NCI-H2227 treated with DMSO at 0.1 percent for 48 hours (cell line): ENCODE measurements at regions not wholly inside any gene's neighbourhood (a gene's known extent, or its start where the extent isn't known, plus 50 kb on each side); places are given as distances from the start of the nearest gene placed in this dataset.
"Not testable (repeated sequence)": the region's sequence is repeated elsewhere in the genome, so short reads cannot be mapped to it uniquely, and the experiment has no call there.

ENCODE experiments used
- DNase-seq: peaks from one replicate; lab custom pipeline; 2025; lab: John Stamatoyannopoulos, UW

DNA sequence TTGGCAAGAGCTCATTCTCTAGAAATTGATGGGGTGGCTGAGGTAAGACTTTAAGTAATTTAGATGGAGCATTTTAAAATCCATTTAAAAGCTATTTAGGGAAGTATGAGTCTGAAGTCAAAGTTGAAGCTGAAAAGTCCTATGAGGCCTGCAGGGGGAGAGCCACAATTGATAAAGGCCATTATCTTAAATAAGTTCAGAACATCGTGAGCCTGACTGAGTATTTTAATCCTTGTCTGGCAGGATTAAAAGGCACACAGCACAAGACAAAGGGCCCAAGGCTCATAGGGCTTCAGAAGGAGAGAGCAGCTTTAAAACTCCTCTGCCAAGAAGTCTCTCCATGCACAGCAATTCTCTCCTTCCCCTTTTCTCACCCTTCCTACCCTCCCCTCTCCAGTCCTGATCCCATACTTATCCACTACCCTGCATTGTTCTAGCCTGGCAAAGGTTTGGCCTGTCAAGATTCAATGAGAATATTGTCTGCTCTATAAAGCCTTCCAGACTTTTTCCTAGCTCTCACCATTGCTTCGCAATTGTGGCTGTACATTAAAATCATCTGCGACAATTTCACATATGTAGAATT, 1312.9 kb downstream of the FAM181B start:
- no peak for DNase-seq

- DNase-seq, result no peak
These were observed 1336.3 kb downstream of the FAM181B start for GRCh38 chr11:81397316-81397715.

GRCh38 chr11:81394311-81394710, 1339.4 kb downstream of the FAM181B start:
- no peak for DNase-seq

GRCh38 chr11:81388326-81388725, 1345.3 kb downstream of the FAM181B start:
- no peak for DNase-seq

- no peak for DNase-seq
These were observed 1353.3 kb downstream of the FAM181B start for GRCh38 chr11:81380395-81380794.

GRCh38 chr11:81377418-81377817, 1356.2 kb downstream of the FAM181B start:
- DNase-seq, result no peak

GRCh38 chr11:81373986-81374385, 1359.7 kb downstream of the FAM181B start:
- no peak for DNase-seq

DNA sequence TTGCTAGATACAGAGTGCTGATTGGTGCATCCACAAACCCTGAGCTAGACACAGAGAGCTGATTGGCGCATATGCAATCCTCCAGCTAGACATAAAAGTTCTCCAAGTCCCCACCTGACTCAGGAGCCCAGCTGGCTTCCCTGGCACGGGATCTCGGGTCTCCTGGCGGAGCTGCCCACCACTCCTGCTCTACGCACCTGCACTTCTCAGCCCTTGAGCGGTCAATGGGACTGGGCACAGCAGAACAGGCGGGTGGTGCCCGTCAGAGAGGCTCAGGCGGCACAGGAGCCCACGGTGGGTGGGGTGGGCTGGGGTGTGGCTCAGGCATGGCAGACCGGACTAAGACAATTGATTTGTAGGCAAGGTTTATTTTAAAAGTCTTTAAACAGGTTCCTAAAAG, 1365.5 kb downstream of the FAM181B start:
- DNase-seq, result no peak

GRCh38 chr11:81365496-81365895, 1368.2 kb downstream of the FAM181B start:
- no peak for DNase-seq

DNA sequence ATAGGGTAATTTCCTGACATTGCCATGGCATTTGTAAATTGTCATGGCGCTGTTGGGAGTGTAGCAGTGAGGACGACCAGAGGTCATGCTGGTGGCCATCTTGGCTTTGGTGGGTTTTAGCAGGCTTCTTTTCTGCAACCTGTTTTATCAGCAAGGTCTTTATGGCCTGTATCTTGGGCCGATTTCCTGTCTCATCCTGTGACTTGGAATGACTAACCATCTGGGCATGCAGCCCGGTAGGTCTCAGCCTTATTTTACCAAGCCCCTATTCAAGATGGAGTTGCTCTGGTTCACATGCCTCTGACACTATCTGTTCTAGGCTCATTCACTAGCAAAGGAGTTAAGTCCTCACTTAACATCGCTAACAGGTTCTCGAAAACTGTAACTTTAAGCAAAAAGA, 1374.2 kb downstream of the FAM181B start:
- no peak for DNase-seq

DNA sequence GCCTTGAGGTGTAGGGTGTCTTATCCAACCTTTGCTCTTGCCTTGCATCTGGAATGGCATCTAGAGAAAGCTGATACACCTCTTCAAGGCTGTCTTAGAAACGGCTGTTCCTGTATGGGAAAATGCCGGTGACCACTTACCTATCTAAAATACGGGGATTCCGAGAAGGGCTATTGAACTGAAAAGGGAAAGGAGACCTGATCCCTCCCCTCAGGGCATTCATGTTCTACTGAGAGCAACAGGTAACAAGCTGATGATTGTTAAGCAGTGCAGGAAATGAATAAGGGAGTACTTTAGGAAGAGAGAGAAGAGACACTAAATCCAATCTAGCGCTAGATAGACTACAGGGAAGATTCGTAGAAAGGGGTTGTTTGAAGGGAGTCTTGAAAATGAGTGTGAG, 1388.1 kb downstream of the FAM181B start:
- DNase-seq, result no peak

GRCh38 chr11:81342966-81343365, 1390.7 kb downstream of the FAM181B start:
- no peak for DNase-seq

DNA sequence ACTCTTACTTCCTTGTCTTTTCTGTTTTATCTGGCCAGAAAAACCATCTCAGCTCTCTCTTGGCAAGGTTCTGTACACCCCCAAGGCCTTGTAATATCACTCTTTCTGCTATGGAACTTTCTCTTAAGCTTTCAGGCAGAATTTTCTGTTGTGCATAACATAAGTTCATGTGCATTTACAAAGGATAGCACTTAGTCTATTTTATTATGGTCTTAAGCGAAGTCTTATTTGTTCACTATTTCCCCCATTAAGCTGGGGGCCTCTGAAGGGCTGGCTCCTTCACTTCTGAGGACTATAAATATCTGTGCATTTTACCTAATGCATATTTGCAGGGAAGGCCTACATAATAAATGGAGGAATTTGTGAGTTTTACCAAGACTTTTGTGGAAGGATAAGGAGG, 1393.4 kb downstream of the FAM181B start:
- DNase-seq, result no peak

DNA sequence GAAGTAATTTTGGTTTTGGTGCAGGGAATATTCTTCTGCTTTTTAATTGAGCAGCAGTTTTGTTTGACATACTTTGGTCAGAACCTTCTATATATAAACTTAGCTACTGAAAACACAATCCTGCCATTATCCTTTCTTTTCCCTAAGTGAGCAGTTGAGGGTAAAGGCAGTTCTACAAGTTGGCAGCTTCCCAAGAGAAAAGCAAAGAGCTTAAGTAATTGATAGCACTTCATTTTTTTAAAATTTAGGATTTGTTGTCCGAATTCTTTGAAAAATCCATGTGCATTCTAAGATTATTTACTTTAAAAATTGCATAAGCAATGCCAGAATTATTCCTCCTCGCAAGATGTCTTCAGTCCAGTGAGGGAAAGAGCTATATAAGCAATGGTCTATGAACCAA, 1394.1 kb downstream of the FAM181B start:
- no peak for DNase-seq

- no peak for DNase-seq
These were observed 1395.9 kb downstream of the FAM181B start for GRCh38 chr11:81337756-81338155.

DNA sequence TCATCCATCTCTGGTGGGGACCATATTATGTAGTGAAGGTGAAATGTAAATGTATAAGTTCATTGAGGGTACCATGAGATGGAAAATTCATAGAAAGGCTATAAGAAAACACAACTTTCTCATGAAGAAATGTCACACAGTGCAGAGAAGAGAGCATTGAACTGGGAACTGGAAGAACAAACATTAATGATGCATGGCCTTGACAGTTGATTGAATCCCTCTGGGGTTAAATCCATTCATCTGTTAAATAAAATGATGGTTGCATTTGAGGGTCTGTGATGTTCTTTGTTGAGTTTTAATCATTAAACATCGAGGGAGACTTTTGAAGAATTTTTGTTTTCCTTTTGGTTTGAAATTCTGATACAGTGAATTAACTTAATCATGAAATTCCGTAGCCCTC, 1401.4 kb downstream of the FAM181B start:
- no peak for DNase-seq

DNA sequence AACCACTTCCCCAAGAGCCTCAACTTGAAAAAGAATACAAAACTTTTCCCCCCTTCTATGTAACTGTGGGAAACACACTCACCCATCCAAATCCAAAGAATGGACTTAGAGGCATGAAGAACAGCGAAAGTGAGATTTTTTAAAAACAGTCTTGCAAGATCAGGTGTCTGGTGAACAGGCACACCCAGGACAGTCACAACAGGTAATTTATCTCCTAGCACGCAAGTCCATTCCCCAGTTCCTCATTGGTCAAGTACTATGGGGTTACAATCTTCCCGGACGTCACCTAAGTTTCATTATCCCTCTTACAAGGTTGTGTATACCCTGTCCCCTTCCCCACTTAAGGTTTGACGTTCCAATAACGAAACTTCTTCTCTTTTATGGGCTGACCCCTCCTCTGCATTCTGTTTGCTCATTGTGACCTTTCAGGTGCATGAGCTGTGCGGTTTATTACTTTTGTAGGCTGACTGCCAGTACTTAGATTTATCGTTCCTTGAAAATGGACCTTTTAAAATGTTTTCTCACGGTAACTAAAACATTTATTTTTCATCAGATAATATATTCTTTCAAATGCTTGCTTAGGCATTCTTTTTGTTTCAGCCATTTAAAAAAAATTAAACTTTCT, 1401.9 kb downstream of the FAM181B start:
- no peak for DNase-seq

DNA sequence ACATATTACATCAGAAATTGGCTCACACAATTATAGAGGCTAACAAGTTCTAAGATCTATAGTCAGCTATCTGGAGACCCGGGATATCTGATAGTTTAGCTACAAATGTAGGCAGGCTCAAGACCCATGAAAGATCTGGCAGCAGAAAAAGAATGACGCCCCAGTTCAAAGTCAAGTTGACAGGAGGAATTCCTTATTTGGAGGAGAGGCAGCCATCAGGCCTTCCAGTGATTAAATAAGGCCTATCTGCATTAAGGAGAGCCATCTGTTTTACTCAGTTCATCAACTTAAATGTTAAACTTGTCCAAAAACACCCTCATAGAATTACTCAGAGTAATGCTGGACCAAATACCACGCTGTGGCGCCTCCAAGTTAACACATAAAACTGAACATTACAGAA, 1402.6 kb downstream of the FAM181B start:
- no peak for DNase-seq

GRCh38 chr11:81303038-81303664, 1430.5 kb downstream of the FAM181B start:
- DNase-seq, result no peak

DNA sequence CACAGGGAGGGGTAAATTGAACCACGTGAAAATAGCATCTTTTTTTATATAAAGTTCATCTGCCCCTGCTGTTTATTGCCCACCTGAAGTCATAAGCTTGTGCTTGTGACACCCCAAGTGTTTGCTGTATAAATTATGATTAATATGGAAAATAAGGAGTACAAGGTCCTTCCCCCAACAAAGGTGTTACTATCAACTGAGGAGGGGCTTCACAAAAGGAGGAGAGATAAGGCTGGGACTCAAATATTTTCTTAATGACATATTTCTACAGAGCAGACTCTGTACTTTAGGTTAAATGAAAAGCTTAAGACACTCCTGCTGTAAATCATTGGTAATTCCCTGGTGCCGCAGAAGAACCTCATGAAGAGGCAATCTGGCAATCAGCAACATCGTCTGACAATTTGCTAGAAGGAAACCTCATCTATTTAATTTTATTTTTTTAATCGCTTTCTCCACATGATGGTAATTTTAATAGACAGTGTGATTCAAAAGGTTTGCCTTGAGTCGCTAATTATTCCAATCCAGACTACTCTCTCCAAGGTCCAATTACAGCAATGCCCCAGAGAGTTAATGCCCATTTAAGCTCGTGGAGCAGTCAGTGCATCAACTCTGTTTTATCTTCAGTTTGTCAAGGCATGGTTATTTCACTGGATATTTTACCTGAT, 1432.4 kb downstream of the FAM181B start:
- no peak for DNase-seq

- no peak for DNase-seq
These were observed 1446.7 kb downstream of the FAM181B start for GRCh38 chr11:81286959-81287358.

DNA sequence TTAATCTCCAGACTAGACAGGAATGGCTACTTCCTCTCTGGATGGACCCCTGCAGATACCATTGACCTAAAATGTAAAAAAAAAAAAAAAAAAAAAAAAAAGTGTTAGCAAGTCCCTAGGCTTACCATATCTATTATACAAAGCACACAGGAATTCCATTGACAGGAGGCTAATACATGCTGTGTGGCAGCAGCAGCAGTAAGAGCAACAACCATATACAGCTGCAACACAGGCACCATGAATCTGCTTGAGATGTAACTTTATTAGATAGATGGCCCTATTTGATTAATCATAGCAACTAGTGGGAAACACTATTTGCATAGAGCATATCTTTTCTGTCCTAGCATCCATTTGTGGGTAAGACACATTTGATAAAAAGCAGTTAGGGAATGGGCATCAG, 1447.1 kb downstream of the FAM181B start:
- no peak for DNase-seq

GRCh38 chr11:81280228-81280627, 1453.4 kb downstream of the FAM181B start:
- DNase-seq, result not testable (repeated sequence)
